Fibroblast of villous mesenchyme (primary cell): ENCODE measurements at regions not wholly inside any gene's neighbourhood (a gene's known extent, or its start where the extent isn't known, plus 50 kb on each side); places are given as distances from the start of the nearest gene placed in this dataset.
A peak's percentile ranks its signal among the peaks of the same experiment; 100 is the strongest.

Experiments
- DNase-seq: peaks from one replicate; pipeline ENCODE4 v3.0.0-alpha.2; 2010; ENCODE audit warnings: low read depth
- H3K4me3 ChIP-seq: 2 replicates; pipeline ENCODE4 v1.5.1; 2011; ENCODE audit warnings: low read depth, mild to moderate bottlenecking, low read length
- TF ChIP-seq, protein P1 (sequence below): IDR thresholded peaks from 2 replicates; pipeline ENCODE4 v1.5.1; 2012; ENCODE audit warnings: low read depth, mild to moderate bottlenecking, low read length; ENCODE audit not compliant: insufficient read depth

DNA sequence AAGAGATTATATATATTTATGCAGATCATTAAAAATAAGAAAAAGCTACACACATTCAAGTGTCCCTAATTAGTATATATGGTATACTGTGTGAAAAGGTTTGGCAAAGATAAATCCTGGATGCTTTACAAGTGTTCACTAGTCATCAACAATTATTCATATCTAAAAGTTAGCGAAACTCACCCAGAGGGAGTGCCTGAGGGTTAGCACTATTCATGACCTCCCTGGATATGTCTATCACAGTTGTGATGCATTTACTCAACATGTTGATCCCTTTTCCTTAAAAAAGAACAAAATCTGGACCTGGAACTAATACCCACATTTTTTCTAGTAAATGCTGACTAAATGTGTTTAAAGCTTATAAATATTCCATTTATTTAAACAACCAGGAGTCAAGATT is 273.0 kb upstream of the SMC2 start:
- no peak for DNase-seq
- TF ChIP-seq, protein P1, sequence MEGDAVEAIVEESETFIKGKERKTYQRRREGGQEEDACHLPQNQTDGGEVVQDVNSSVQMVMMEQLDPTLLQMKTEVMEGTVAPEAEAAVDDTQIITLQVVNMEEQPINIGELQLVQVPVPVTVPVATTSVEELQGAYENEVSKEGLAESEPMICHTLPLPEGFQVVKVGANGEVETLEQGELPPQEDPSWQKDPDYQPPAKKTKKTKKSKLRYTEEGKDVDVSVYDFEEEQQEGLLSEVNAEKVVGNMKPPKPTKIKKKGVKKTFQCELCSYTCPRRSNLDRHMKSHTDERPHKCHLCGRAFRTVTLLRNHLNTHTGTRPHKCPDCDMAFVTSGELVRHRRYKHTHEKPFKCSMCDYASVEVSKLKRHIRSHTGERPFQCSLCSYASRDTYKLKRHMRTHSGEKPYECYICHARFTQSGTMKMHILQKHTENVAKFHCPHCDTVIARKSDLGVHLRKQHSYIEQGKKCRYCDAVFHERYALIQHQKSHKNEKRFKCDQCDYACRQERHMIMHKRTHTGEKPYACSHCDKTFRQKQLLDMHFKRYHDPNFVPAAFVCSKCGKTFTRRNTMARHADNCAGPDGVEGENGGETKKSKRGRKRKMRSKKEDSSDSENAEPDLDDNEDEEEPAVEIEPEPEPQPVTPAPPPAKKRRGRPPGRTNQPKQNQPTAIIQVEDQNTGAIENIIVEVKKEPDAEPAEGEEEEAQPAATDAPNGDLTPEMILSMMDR = no peak

DNA sequence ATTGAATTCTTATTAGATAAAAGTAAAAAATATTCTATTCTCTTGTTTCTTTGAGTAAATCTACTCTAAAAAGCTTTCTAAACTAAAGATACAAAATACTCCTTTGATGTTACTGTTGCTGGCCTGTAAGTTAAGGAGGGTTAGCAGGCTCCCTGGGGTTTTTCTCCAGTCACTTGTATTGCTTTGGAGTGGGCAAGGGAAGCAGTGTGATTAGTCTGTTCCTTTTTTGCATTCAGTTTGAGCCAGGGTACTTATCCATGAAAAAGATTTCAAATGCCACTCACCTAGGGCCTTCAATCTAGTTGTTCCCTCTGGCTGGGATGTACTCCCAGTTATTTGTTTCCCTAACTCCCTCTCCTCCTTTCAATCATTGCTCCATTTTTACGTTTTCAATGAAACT is 256.2 kb upstream of the SMC2 start:
- no peak for DNase-seq
- TF ChIP-seq, protein P1 = no peak
- no peak overlapping the region for H3K4me3 ChIP-seq

More for the DNA sequence above, 273.0 kb upstream of the SMC2 start:
- no peak overlapping the region for H3K4me3 ChIP-seq

DNA sequence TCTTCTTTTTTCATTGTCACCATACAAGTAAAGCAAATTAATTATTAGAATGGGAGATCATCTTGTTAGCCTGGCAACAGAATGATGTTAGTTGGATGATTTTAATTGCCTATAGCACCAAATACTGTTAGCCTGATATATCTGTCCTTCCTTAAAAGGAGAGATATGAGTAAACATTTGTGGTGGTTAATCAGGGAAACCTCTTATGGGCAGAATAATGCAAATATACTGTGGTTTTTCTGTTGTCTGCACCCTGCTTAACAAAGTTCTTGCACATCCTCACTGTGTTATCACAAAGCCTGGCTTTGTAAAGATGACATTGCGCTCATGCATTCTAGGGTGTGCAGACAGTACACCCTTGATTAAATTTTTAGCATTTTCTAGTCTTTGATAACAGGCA is 254.9 kb upstream of the SMC2 start:
- TF ChIP-seq, protein P1 = no peak

GRCh38 chr9:103867886-103868285 is 226.2 kb upstream of the SMC2 start:
- TF ChIP-seq, protein P1 = no peak
- peak; percentile 17 for DNase-seq
- no peak overlapping the region for H3K4me3 ChIP-seq

More for the DNA sequence above, 254.9 kb upstream of the SMC2 start:
- DNase-seq = no peak
- H3K4me3 ChIP-seq = no peak overlapping the region

- TF ChIP-seq, protein P1 = no peak
- no peak for DNase-seq
These were observed 221.3 kb upstream of the SMC2 start for GRCh38 chr9:103872811-103873210.

GRCh38 chr9:103881419-103881818 is 212.7 kb upstream of the SMC2 start:
- DNase-seq = no peak
- TF ChIP-seq, protein P1 = no peak
- H3K4me3 ChIP-seq = no peak overlapping the region

More at GRCh38 chr9:103872811-103873210, 221.3 kb upstream of the SMC2 start:
- no peak overlapping the region for H3K4me3 ChIP-seq

- H3K4me3 ChIP-seq = no peak overlapping the region
- TF ChIP-seq, protein P1 = no peak
- DNase-seq = no peak
These were observed 204.1 kb upstream of the SMC2 start for GRCh38 chr9:103889989-103890388.
